ENCODE measurements at regions not wholly inside any gene's neighbourhood (a gene's known extent, or its start where the extent isn't known, plus 50 kb on each side); places are given as distances from the start of the nearest gene placed in this dataset.

DNA sequence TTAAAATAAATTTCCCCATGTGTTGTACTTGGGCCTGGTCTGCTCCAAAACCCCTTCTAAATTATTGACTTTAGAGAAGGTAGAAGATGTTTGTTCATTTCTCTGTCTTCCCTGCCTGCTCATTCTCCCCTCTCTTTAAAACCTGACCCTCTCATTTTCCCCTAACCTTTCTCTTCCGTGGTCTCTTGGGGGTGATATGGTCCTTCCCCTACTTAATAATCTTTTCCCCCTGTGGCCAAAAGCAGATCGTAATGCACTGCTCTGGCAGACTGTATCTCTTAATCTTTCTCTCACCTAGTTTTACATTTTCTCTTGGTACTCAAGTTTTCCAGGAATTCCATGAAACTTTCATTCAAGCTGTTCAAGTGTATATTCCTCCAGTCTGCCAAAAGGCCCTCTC lies 301.7 kb downstream of the TTLL7 start:
- no peak overlapping the region for H3K4me3 ChIP-seq (ENCODE audit: low read length)
- TF ChIP-seq ZNF274 (IDR thresholded peaks at IDR 0.05; ENCODE audit: low read depth, low read length): no peak

DNA sequence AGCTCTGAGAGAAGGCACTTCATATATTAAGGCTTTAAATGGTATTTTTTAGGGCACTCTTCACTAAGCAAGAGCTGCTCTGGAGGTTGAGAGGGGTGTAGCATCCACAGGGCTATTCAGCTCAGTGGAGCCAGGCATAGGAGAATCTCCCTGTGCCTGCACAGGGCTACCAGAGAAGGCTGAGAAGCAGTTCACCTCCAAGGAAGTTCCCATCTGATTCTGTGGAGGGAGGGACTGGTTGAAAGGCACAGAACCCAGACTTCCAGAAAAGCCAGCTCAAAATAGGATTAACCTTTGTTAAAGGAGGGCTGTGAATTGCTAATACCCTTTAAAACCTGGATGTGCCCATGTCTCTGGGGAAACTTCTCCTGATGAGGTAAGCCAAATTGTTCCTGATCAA lies 304.5 kb downstream of the TTLL7 start:
- H3K4me3 ChIP-seq (ENCODE audit: low read length): no peak overlapping the region
- no peak for TF ChIP-seq ZNF274 (IDR thresholded peaks at IDR 0.05; ENCODE audit: low read depth, low read length)

DNA sequence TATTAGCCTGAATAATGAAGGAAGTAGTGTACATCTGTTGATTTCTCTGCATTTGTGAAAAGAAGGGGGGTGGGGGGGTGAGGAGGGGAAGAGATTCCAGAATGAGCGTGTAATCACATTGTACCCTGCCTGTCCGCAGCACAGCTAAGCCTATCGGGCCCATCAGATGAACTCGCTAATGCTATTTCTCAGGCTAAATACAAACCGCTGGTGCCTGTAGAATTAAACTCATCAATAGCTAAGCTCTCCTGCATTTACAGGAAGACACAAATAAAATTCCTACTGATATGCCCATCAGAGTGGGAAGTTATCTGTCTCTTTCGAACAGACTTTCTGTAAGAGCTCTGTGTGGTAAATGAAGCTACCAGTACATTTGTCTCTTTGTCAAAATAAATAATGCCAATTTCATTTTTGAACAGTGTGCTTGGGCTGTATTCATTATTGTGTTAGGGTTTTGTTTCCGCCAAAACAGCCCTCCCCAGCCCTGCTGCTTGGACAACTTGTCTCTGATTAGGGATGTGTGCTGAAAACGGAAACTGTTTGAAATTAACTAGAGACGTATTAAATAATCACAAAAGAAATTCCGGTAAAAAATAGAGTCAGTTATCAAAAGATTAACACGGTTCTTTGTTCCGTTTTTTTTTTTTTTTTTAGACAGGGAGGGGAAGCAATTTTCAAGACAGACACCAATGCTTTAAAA lies 305.4 kb downstream of the TTLL7 start:
- no peak for TF ChIP-seq ZNF274 (IDR thresholded peaks at IDR 0.05; ENCODE audit: low read depth, low read length)
- peak overlapping the region; percentile 19; the same call in 1 of the 2 replicates for H3K4me3 ChIP-seq (ENCODE audit: low read length)

DNA sequence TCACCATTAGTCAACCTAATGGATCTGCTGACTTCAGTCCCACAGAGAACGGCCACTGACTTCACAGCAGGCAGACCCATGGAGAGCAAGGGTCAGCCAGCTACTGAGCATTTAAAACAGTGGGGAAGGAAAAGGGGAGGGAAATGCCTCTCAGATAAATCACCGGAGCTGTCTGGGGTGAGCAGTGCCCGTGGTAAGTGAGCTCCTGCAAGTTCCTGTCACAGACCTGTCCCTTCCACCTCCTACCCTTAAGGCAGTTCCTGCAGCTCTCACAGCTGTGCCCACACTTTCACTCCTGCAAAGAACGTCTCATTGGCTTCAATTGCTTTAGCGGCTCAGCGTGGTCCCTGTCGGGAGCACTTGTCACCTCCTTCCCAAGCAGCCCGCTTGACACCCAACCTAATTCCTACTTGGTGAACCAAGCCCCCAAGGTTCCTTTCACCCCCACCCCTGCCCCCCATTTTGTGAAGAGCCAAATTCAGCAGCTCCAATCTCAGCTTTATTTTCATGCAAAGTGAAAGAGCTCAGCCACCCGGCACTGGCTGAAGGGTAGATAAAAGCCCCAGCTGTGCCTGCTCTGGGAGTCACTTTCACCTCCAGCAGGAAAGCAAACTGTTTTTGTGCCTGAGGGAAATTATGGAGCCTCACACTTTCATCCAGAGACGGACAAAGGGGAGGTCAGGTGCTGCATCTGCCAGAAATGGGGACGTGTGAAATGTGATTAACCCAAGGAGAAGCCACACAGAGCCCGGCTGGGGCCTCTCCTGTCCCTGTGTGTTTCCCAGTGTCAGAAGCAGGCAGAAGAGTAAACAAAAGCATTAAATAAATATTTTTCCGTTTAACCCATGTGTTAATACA lies 306.2 kb downstream of the TTLL7 start:
- peak overlapping the region; percentile 19; the same call in 1 of the 2 replicates for H3K4me3 ChIP-seq (ENCODE audit: low read length)
- no peak for TF ChIP-seq ZNF274 (IDR thresholded peaks at IDR 0.05; ENCODE audit: low read depth, low read length)

DNA sequence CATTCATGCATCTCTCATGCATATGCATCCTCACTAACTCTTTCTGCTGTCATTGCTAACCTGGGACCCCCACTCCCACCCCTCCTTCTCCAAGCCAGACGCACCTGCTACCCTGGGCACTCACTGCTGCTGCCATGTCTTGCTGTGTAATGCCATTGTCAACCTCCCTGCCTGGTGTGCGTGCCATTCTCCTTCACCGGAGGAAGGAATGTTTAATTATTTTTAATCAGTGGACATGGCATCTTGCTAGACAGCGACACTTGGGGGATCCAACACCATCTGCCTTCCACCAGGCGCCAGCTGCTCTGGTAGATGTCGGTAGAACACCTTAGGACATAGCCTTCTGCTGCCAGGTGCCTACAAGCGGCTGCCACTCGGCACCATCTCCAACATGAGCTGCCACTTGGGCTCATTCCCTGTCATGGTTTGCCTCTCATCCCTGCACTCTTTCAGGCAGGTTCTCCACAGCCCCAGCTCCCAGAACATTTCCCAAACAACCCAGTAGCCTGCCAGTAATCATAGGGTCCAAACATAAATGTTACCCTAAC lies 306.9 kb downstream of the TTLL7 start:
- H3K4me3 ChIP-seq (ENCODE audit: low read length): no peak overlapping the region

DNA sequence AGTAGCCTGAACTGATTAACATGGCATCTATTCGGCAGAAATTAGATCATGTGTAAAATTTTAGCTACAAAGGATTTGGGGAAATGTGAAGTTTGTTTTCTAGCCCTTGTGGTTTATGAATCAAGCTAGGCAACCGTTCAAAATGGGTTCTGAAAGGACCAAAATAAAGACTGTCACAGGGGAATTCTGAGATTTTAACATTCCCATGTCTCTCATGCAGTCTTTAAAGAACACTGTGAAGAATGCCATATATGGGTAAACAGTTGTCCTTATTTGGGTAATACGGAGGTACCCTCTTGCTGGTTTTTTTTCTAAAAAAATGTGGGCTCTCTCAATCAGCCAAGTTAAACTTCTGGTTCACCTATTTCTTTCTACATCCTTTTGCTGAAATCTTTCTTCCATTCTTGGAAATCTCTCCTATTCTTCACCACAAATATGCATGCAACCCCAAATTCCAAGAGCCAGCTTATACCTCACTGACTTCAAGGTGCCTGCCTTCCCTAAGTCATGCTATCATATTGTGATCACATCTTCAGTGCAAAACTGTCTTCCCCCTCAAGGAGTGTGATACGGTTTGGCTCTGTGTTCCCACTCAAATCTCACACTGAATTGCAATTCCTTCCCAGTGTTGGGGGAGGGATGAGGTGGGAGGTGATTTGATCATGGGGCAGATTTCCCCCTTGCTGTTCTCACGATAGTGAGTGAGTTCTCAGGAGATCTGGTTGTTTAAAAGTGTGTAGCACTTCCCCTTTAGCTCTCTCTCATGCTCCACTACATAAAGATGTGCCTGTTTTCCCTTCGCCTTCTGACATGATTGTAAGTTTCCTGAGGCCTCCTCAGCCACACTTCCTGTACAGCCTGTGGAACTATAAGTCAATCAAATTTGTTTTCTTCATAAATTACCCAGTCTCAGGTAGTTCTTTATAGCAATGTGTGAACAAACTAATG lies 308.7 kb downstream of the TTLL7 start:
- no peak overlapping the region for H3K4me3 ChIP-seq (ENCODE audit: low read length)
- no peak for TF ChIP-seq ZNF274 (IDR thresholded peaks at IDR 0.05; ENCODE audit: low read depth, low read length)

More for the DNA sequence above, 306.9 kb downstream of the TTLL7 start:
- TF ChIP-seq ZNF274 (IDR thresholded peaks at IDR 0.05; ENCODE audit: low read depth, low read length): no peak

DNA sequence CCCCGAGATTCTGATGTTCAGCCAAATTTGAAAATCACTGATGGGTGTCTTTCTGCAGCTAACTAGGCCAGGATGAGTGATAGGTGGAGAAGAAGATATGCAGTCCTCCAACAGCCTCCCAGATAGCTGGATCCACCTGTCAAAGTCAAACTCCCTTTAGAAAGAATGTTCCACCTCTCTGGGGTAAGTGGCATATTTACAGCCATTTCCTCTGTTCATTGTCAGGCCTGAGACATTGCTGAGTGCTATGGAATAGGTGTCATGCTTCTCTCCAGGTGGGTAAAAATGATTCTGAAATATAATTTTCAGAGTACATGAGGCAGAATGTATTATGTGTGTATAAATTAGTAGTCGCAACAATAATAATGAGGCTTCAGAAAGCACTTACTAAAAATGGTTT lies 316.8 kb downstream of the TTLL7 start:
- TF ChIP-seq ZNF274 (IDR thresholded peaks at IDR 0.05; ENCODE audit: low read depth, low read length): no peak
- no peak overlapping the region for H3K4me3 ChIP-seq (ENCODE audit: low read length)

DNA sequence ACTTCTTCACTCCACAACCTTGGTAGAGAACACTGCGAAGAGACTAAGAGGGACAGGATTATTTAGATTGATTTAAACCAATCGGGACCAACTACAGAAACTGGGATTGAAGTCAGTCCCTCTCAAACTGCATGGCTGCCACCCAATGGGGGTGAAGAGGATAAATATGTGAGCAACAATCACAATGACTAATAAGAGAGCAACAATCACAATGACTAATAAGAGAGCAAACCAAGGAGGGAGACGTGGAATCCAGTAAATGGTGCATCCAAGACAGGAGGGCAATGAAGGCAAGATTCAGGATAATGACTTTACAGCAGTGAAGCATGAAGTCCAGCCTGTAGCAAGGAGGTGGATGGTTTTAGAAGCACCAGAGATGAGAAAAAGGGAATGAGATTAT lies 322.8 kb downstream of the TTLL7 start:
- TF ChIP-seq ZNF274 (IDR thresholded peaks at IDR 0.05; ENCODE audit: low read depth, low read length): no peak

DNA sequence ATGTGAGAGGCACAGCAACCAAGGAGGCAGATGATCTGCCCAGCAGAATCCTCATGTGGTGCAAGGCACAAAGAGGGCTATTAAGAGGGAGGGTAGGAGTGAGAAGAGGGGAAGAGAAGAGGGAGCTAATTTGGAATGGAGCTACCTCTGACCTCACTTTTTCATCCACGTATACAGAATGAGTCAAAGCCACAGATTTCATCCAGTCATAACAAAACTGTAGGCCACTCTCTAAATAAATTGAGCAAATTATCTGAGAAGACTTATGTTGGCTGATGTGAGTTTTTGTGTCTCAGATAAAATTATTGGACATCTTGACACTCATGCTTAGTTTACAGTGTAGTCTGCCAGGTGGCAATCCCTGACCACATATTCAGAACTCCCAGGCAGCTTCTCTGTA lies 325.6 kb downstream of the TTLL7 start:
- no peak overlapping the region for H3K4me3 ChIP-seq (ENCODE audit: low read length)
- TF ChIP-seq ZNF274 (IDR thresholded peaks at IDR 0.05; ENCODE audit: low read depth, low read length): no peak

More for the DNA sequence above, 322.8 kb downstream of the TTLL7 start:
- H3K4me3 ChIP-seq (ENCODE audit: low read length): no peak overlapping the region

DNA sequence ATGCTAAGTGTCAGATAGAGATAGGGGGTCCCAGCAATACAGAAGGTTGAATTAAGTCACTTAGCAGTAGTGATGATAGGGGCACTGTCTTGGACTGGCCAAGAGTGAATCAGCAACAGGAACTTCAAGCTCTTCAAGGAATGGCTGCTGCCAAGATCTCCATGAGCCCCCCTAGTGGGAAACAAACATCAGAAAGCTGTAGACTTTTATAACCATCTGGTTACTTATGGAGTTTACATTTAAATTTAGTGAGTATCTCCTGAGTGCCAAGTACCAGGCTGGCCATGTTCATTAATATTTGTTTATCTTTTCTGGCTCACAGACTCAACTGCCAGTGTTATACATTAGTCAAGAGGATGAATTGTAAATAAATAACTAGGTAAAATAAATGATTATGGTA lies 327.3 kb downstream of the TTLL7 start:
- TF ChIP-seq ZNF274 (IDR thresholded peaks at IDR 0.05; ENCODE audit: low read depth, low read length): no peak
- no peak overlapping the region for H3K4me3 ChIP-seq (ENCODE audit: low read length)

DNA sequence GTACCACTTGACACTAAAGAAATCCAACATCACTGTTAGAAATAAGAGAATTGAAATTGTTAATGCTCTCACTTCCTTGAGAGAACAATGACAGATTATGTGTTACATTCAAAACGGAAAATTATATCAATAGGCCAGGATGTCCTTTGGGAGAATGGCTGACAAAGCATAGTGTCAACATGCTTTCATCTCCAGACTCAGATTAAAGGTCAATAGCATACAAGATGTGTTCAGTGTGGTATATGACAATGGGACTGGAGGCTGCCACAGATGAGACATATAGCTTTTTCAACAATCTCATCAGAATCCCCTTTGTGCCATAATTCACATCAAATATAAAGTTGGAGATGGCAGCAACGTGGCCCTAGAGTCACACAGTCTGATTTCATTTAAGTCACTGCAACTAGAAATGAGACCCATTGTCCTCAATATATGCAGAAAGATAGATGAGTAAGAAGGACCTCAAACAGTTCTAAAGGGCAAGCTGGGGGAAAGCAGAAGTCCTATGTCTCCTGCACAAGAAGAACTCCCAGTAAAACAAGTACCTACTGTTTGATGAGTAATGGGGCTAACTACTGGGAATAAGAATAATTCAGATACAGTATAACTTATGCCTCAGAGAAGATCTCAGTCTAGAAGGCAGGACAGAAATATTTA lies 327.9 kb downstream of the TTLL7 start:
- no peak overlapping the region for H3K4me3 ChIP-seq (ENCODE audit: low read length)
- TF ChIP-seq ZNF274 (IDR thresholded peaks at IDR 0.05; ENCODE audit: low read depth, low read length): no peak

DNA sequence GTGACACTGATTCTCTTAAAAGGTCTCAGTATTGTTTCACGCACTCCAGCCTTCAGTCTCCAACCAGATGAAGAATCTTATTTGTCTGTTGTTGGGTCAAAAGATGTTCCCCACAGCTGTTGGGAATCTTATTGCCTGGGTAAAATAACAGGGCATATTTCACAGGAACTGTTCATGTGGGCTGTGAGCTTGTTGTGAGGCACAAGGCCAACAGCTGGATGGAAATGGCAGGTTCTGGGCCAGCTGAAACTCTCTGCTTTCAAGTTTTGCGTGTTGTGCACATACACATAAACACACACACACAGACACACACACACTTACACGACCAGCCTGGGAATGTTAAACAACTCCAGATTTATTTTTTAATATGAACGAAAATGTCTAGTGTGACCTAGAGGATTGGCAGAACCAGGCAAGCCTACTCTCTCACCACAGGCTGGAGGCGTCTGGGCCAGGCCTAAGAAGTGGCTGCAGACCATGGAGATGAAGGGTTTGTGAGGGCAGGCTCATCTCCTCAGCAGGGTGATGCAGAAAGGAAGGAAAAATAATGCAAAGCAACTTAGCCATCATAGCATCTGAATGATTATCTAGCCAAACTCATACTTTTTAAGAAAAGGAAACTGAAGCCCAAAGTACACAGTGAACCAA lies 357.0 kb downstream of the TTLL7 start:
- no peak overlapping the region for H3K4me3 ChIP-seq (ENCODE audit: low read length)
- TF ChIP-seq ZNF274 (IDR thresholded peaks at IDR 0.05; ENCODE audit: low read depth, low read length): no peak

DNA sequence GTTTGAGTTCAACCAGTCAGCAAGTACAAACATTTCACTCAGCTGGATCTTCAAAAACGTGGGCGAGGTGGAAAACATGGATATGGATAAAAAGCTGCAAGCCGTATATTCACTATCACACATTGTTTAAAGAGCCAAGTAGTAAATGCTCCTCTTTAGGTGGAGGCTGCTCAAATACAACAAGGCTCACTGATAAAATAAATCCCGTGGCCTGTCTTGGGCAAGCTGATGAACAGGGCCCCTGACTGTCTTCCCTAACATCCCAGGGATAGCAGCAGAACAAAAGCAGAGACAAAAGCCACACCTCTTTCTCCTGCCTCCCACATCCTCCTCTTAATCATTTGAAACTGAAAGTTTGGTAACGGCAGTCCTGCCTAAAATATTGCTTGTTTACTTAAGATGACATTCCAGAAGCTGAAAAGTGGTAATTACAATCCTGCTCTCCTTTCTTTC lies 357.7 kb downstream of the TTLL7 start:
- H3K4me3 ChIP-seq (ENCODE audit: low read length): no peak overlapping the region
- TF ChIP-seq ZNF274 (IDR thresholded peaks at IDR 0.05; ENCODE audit: low read depth, low read length): no peak

All from GM08714 (cell line).